H9 (cell line): ENCODE measurements at regions not wholly inside any gene's neighbourhood (a gene's known extent, or its start where the extent isn't known, plus 50 kb on each side); places are given as distances from the start of the nearest gene placed in this dataset.
A peak's percentile ranks its signal among the peaks of the same experiment; 100 is the strongest.

Source experiments
- DNase-seq: peaks from one replicate; pipeline ENCODE4 v3.0.0-alpha.2; 2017
- H2AFZ ChIP-seq: one replicate; pipeline ENCODE4 v1.6.1; 2013; ENCODE audit warnings: mild to moderate bottlenecking, low read length, control low read depth, moderate library complexity
- H2AK5ac ChIP-seq: 2 replicates; pipeline ENCODE4 v1.6.1; 2013; ENCODE audit warnings: low read length, control low read depth, mixed read lengths; ENCODE audit not compliant: insufficient read length
- H2BK120ac ChIP-seq: one replicate; pipeline ENCODE4 v1.6.1; 2013; ENCODE audit warnings: low read depth, mild to moderate bottlenecking, low read length, control low read depth, inconsistent platforms; ENCODE audit not compliant: poor library complexity, severe bottlenecking
- H2BK12ac ChIP-seq: 2 replicates; pipeline ENCODE4 v1.6.1; 2013; ENCODE audit warnings: low read length, control low read depth, mixed read lengths, low read depth; ENCODE audit not compliant: insufficient read length
- H2BK15ac ChIP-seq: 2 replicates; pipeline ENCODE4 v1.6.1; 2013; ENCODE audit warnings: low read depth, low read length, control low read depth
- H2BK20ac ChIP-seq: one replicate; pipeline ENCODE4 v1.6.1; 2013; ENCODE audit warnings: low read depth, mild to moderate bottlenecking, low read length, control low read depth, inconsistent platforms; ENCODE audit not compliant: poor library complexity, severe bottlenecking
- H2BK5ac ChIP-seq: 2 replicates; pipeline ENCODE4 v1.6.1; 2013; ENCODE audit warnings: low read length, control low read depth, mixed read lengths; ENCODE audit not compliant: insufficient read length
- H3K14ac ChIP-seq: 2 replicates; pipeline ENCODE4 v1.6.1; 2013; ENCODE audit warnings: low read length, control low read depth; ENCODE audit not compliant: insufficient read depth
- H3K18ac ChIP-seq: 2 replicates; pipeline ENCODE4 v1.6.1; 2013; ENCODE audit warnings: low read depth, mild to moderate bottlenecking, mixed read lengths, low read length, control low read depth; ENCODE audit not compliant: insufficient read length
- H3K23ac ChIP-seq: 2 replicates; pipeline ENCODE4 v1.6.1; 2013; ENCODE audit warnings: low read length, control low read depth, mixed read lengths, low read depth; ENCODE audit not compliant: insufficient read length
- H3K23me2 ChIP-seq: 2 replicates; pipeline ENCODE4 v1.6.1; 2013; ENCODE audit warnings: low read depth, mild to moderate bottlenecking, mixed read lengths, low read length, control low read depth; ENCODE audit not compliant: insufficient read length, poor library complexity, severe bottlenecking
- H3K27ac ChIP-seq: 2 replicates; pipeline ENCODE4 v1.5.1; 2013; ENCODE audit warnings: low read length, control low read depth, mixed read lengths, low read depth; ENCODE audit not compliant: insufficient read length
- H3K27me3 ChIP-seq: 2 replicates; pipeline ENCODE4 v1.6.1; 2013; ENCODE audit warnings: low read length, control low read depth, inconsistent platforms; ENCODE audit not compliant: insufficient read depth
- H3K4ac ChIP-seq: 2 replicates; pipeline ENCODE4 v1.6.1; 2013; ENCODE audit warnings: low read depth, mild to moderate bottlenecking, control low read depth, inconsistent platforms, low read length, moderate library complexity
- H3K4me1 ChIP-seq: 2 replicates; pipeline ENCODE4 v1.6.1; 2013; ENCODE audit warnings: low read length, control low read depth, inconsistent platforms; ENCODE audit not compliant: insufficient read depth
- H3K4me2 ChIP-seq: 2 replicates; pipeline ENCODE4 v1.6.1; 2013; ENCODE audit warnings: low read length, control low read depth, mixed read lengths; ENCODE audit not compliant: insufficient read length, insufficient read depth
- H3K56ac ChIP-seq: 2 replicates; pipeline ENCODE4 v1.6.1; 2013; ENCODE audit warnings: low read depth, mild to moderate bottlenecking, mixed read lengths, low read length, control low read depth; ENCODE audit not compliant: insufficient read length
- H3K79me1 ChIP-seq: 2 replicates; pipeline ENCODE4 v1.6.1; 2013; ENCODE audit warnings: low read depth, mild to moderate bottlenecking, moderate library complexity, low read length, control low read depth, inconsistent platforms; ENCODE audit not compliant: insufficient read depth, poor library complexity, severe bottlenecking
- H3K79me2 ChIP-seq: 2 replicates; pipeline ENCODE4 v1.6.1; 2013; ENCODE audit warnings: low read length, control low read depth, inconsistent platforms; ENCODE audit not compliant: insufficient read depth
- H3K9ac ChIP-seq: 2 replicates; pipeline ENCODE4 v1.6.1; 2013; ENCODE audit warnings: low read length, control low read depth, mixed read lengths; ENCODE audit not compliant: insufficient read length; ENCODE audit errors: extremely low read depth
- H3K9me3 ChIP-seq: one replicate; pipeline ENCODE4 v1.6.1; 2013; ENCODE audit warnings: low read depth, low read length, inconsistent platforms; ENCODE audit not compliant: control insufficient read depth
- H3T11ph ChIP-seq: one replicate; pipeline ENCODE4 v1.6.1; 2013; ENCODE audit warnings: mild to moderate bottlenecking, low read length, control low read depth, inconsistent platforms
- H4K20me1 ChIP-seq: one replicate; pipeline ENCODE4 v1.6.1; 2013; ENCODE audit not compliant: control insufficient read depth, insufficient read length, insufficient read depth
- H4K5ac ChIP-seq: 2 replicates; pipeline ENCODE4 v1.6.1; 2013; ENCODE audit warnings: low read depth, mild to moderate bottlenecking, mixed read lengths, low read length, control low read depth; ENCODE audit not compliant: insufficient read length
- H4K8ac ChIP-seq: replicated peaks from 2 replicates; pipeline ENCODE4 v1.6.1; 2013; ENCODE audit warnings: low read length, control low read depth, mixed read lengths, low read depth; ENCODE audit not compliant: insufficient read length
- H4K91ac ChIP-seq: 2 replicates; pipeline ENCODE4 v1.6.1; 2013; ENCODE audit warnings: low read depth, mild to moderate bottlenecking, moderate library complexity, mixed read lengths, low read length, control low read depth; ENCODE audit not compliant: insufficient read length
- H3K27ac Mint-ChIP-seq, 3 experiments: 2 replicates in 2 of 3; 3 replicates in 1 of 3; pipeline ENCODE4 v1.8.0; 2020 to 2021; ENCODE audit warnings: mixed read lengths in 3 of 3, mild to moderate bottlenecking in 1 of 3, moderate library complexity in 1 of 3
- H3K27me3 Mint-ChIP-seq: 2 replicates; pipeline ENCODE4 v1.8.0; 2021; ENCODE audit warnings: low read depth, mild to moderate bottlenecking, moderate library complexity, mixed read lengths
- H3K36me3 Mint-ChIP-seq, 3 experiments: 2 replicates in 2 of 3; 3 replicates in 1 of 3; pipeline ENCODE4 v1.8.0; 2020 to 2021; ENCODE audit warnings: low read depth in 3 of 3, mixed read lengths in 3 of 3; ENCODE audit not compliant: insufficient read depth in 1 of 3
- H3K4me1 Mint-ChIP-seq, 2 experiments: 2 replicates each; pipeline ENCODE4 v1.8.0; 2020; ENCODE audit warnings: mixed read lengths in 2 of 2
- H3K4me3 Mint-ChIP-seq, 2 experiments: 2 replicates in 1 of 2; 3 replicates in 1 of 2; pipeline ENCODE4 v1.8.0; 2020 to 2021; ENCODE audit warnings: mild to moderate bottlenecking in 2 of 2, mixed read lengths in 2 of 2, moderate library complexity in 1 of 2
- H3K9me3 Mint-ChIP-seq, 2 experiments: 2 replicates in 1 of 2; 3 replicates in 1 of 2; pipeline ENCODE4 v1.8.0; 2020; ENCODE audit warnings: mild to moderate bottlenecking in 2 of 2, mixed read lengths in 2 of 2, moderate library complexity in 1 of 2
- CTCF ChIP-seq: fragments of 200-600 bp; sonication (generic); conservative IDR thresholded peaks from 3 replicates; pipeline ENCODE4 v1.8.0; 2021; ENCODE audit warnings: antibody characterized with exemption, mild to moderate bottlenecking
- WGBS: extraction: QIAGEN DNeasy Blood & Tissue Kit; methylation state at CpG from one replicate; pipeline ENCODE4 v1.1.7; 2013; ENCODE audit warnings: missing lambda C conversion rate, low lambda C conversion rate, mixed read lengths; ENCODE audit not compliant: insufficient read length; ENCODE audit errors: extremely low coverage; 5-methylcytosine and 5-hydroxymethylcytosine counted together

- Histone ChIP-seq H3K18ac (no peak overlapping the region), H2AFZ (no peak overlapping the region), H3K56ac (no peak overlapping the region), H3K14ac (no peak overlapping the region), H3K9ac (no peak overlapping the region), H2BK120ac (no peak overlapping the region), H3K23me2 (no peaks in the 10 kb centered on the region), H3K27me3 (no peaks in the 10 kb centered on the region), H3K79me2 (no peaks in the 10 kb centered on the region), H3K4me2 (no peak overlapping the region), H2AK5ac (no peak overlapping the region), H3T11ph (no peak overlapping the region), H4K91ac (no peak overlapping the region), H4K20me1 (no peaks in the 10 kb centered on the region), H3K23ac (no peak overlapping the region), H3K27ac (no peak overlapping the region), H3K79me1 (no peaks in the 10 kb centered on the region), H2BK20ac (no peak overlapping the region), H3K4me1 (no peaks in the 10 kb centered on the region), H4K5ac (no peak overlapping the region), H2BK15ac (no peak overlapping the region), H4K8ac (no peak overlapping the region), H3K9me3 (no peaks in the 10 kb centered on the region), H2BK5ac (no peak overlapping the region), H2BK12ac (no peak overlapping the region), H3K4ac (no peak overlapping the region)
- Mint-ChIP-seq H3K27ac (peak overlapping the region in 1 of 3 experiments; percentile 76; a peak in 1 of 7 replicates), H3K27me3 (no peaks in the 10 kb centered on the region), H3K4me3 (no peak overlapping the region), H3K36me3 (no peaks in the 10 kb centered on the region; a peak in 2 of 7 replicates), H3K9me3 (peaks cover 0 to 3% of the 10 kb centered on the region in 2 experiments; a peak in 4 of 5 replicates), H3K4me1 (peaks cover 12 to 21% of the 10 kb centered on the region in 2 experiments)
- WGBS, result no CpG with 5 or more reads among the region's 14 CpGs
- no peak for DNase-seq
- TF ChIP-seq CTCF, result no peak
These were observed 562.5 kb downstream of the EFNB2 start for GRCh38 chr13:105972811-105973590.
